NCI-H2196 (cell line): ENCODE measurements at regions not wholly inside any gene's neighbourhood (a gene's known extent, or its start where the extent isn't known, plus 50 kb on each side); places are given as distances from the start of the nearest gene placed in this dataset.
"Not testable (repeated sequence)": the region's sequence is repeated elsewhere in the genome, so short reads cannot be mapped to it uniquely, and the experiment has no call there.

Source experiments
- DNase-seq: peaks from one replicate; lab custom pipeline; 2025; ENCODE audit not compliant: unreplicated experiment; lab: John Stamatoyannopoulos, UW

GRCh38 chr4:107392380-107392779 lies 327.7 kb downstream of the PAPSS1 start:
- DNase-seq = no peak

- no peak for DNase-seq
Observed at GRCh38 chr4:107391630-107392028, 328.4 kb downstream of the PAPSS1 start.

GRCh38 chr4:107391009-107391629 lies 328.9 kb downstream of the PAPSS1 start:
- no peak for DNase-seq

- no peak for DNase-seq
Observed at GRCh38 chr4:107389965-107390364, 330.1 kb downstream of the PAPSS1 start.

GRCh38 chr4:107388736-107389274 lies 331.2 kb downstream of the PAPSS1 start:
- no peak for DNase-seq

GRCh38 chr4:107380836-107381438 lies 339.1 kb downstream of the PAPSS1 start:
- no peak for DNase-seq

- no peak for DNase-seq
Observed at GRCh38 chr4:107380190-107380589, 339.8 kb downstream of the PAPSS1 start.

GRCh38 chr4:107379054-107379869 lies 340.8 kb downstream of the PAPSS1 start:
- DNase-seq = no peak

GRCh38 chr4:107376293-107376692 lies 340.2 kb upstream of the DKK2 start:
- DNase-seq = no peak

GRCh38 chr4:107366900-107367299 lies 330.8 kb upstream of the DKK2 start:
- DNase-seq = no peak

- no peak for DNase-seq
Observed at GRCh38 chr4:107366016-107366735, 330.1 kb upstream of the DKK2 start.

GRCh38 chr4:107363125-107363524 lies 327.0 kb upstream of the DKK2 start:
- DNase-seq = no peak

- DNase-seq = no peak
Observed at GRCh38 chr4:107359208-107359607, 323.1 kb upstream of the DKK2 start.

GRCh38 chr4:107354304-107354703 lies 318.2 kb upstream of the DKK2 start:
- not testable (repeated sequence) for DNase-seq

GRCh38 chr4:107351196-107351595 lies 315.1 kb upstream of the DKK2 start:
- DNase-seq = no peak

GRCh38 chr4:107349732-107350131 lies 313.6 kb upstream of the DKK2 start:
- no peak for DNase-seq

GRCh38 chr4:107349266-107349665 lies 313.2 kb upstream of the DKK2 start:
- no peak for DNase-seq

- no peak for DNase-seq
Observed at GRCh38 chr4:107348188-107349050, 312.3 kb upstream of the DKK2 start.

- no peak for DNase-seq
Observed at GRCh38 chr4:107333518-107333917, 297.4 kb upstream of the DKK2 start.

- not testable (repeated sequence) for DNase-seq
Observed at GRCh38 chr4:107332656-107333055, 296.5 kb upstream of the DKK2 start.
